ENCODE measurements at regions not wholly inside any gene's neighbourhood (a gene's known extent, or its start where the extent isn't known, plus 50 kb on each side); places are given as distances from the start of the nearest gene placed in this dataset.

DNA sequence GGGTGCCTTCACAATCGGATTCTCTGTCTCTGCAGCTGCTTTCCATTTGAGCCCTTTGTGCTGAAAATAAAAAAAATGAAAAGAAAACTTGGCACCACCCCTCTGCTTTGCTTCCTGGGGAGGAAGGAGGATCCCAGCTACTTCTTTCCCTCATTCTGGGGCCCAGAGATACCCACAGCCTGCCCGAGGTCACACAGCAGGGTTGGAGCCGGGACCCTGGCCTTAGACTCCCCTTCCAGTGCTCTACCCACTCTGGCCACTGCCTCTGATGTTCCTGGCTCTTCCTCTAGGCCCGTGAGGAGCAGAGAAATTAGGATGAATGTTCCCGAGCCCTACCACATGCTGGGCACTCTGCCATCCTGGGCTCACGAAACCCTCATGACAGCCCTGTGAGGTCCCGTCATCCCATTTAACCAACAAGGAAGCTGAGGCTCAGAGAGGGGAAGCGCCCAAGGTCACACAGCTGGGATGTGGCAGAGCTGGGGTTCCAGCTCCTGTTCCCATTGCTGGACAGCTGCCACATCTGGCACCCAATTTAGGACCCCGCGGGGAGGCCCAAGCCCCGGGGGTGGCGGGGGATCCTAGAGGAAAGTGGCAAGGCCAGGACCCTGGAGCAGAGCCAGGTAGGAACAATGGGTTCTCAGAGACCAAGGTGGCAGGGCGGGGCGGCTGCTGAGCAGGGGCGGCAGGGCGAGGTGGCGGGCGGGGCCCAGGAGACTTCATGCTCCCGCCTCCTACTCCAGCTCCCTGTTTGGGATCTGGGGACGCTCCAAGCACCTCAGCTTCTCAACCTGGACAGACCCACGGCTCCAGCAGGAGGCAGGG is 76.6 kb downstream of the CEBPB start:
- no peaks in the 10 kb centered on the region for H3K36me3 ChIP-seq
- no peak overlapping the region for H3K27ac ChIP-seq
- TF ChIP-seq Cebpa-rat (IDR thresholded peaks at IDR 0.05): no peak
- H3K4me1 ChIP-seq: peaks cover 31% of the 10 kb centered on the region
- H3K9me3 ChIP-seq: no peaks in the 10 kb centered on the region
- H3K4me3 ChIP-seq: no peak overlapping the region
- 0 out of 2 replicates have a peak, but pooled peaks cover 9% of the 10 kb centered on the region for H3K27me3 ChIP-seq
- peaks cover 8% of the 10 kb centered on the region; the same call in 1 of the 2 replicates for H4K20me1 ChIP-seq
- no peak overlapping the region for H3K4me2 ChIP-seq
- H3K9ac ChIP-seq: no peak overlapping the region

- no peak overlapping the region for H3K4me2 ChIP-seq
- peaks cover 8% of the 10 kb centered on the region; the same call in 1 of the 2 replicates for H4K20me1 ChIP-seq
- H3K9ac ChIP-seq: no peak overlapping the region
- peaks cover 37% of the 10 kb centered on the region for H3K4me1 ChIP-seq
- H3K27ac ChIP-seq: no peak overlapping the region
- 0 out of 2 replicates have a peak, but pooled peaks cover 9% of the 10 kb centered on the region for H3K27me3 ChIP-seq
- H3K36me3 ChIP-seq: no peaks in the 10 kb centered on the region
- no peak for TF ChIP-seq Cebpa-rat (IDR thresholded peaks at IDR 0.05)
- no peak overlapping the region for H3K4me3 ChIP-seq
- H3K9me3 ChIP-seq: no peaks in the 10 kb centered on the region
Observed at GRCh38 chr20:50267866-50268219, 77.2 kb downstream of the CEBPB start.

DNA sequence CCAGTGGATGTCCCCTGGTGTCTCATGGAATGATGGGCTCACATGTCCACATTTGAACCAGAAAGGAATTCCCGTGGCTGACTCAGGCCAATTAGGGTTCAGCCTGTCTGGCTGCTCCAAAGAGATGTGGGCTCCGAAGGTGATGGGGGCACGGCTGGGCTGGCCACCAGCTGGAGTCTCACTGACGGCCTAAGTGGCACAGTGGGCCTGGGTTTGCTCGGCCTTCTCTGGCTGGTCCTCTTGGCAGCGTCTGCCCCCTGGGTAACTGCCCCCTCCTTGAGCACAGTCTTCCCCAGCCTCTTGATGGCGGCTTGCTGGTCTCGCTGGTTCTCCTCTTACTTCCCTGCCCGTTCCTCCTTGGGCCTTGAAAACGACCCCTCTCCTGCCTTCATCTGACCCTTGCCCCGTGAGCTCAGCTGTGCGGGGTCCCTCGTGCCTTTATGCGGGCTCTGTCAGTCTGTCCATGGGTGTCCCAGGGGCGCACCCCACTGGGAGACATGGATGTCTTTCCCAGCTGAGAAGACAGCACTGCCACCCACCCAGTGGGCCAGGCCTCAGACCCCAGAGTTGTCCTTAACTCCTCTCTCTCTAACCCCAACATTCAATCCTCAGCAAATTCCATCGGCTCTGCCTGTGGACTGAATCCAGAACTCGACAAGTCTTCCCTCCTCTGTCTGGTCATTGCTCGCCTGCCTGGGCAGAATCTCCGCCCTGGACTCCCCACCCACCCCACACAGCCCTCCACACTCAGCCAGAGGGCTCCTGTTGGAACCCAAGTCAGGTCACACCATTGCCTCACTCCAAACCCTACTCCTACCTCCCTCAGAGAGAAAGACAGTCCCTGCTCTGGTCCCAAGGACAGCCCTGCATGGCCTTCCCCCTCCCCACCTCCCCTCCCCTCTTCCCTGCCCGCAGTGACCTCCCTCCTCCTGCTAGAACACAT is 78.7 kb downstream of the CEBPB start:
- no peak overlapping the region for H3K27ac ChIP-seq
- no peaks in the 10 kb centered on the region for H3K9me3 ChIP-seq
- no peak overlapping the region for H3K4me3 ChIP-seq
- peaks cover 50% of the 10 kb centered on the region for H3K4me1 ChIP-seq
- peaks cover 8% of the 10 kb centered on the region; the same call in 1 of the 2 replicates for H4K20me1 ChIP-seq
- 0 out of 2 replicates have a peak, but pooled peaks cover 9% of the 10 kb centered on the region for H3K27me3 ChIP-seq
- no peak overlapping the region for H3K4me2 ChIP-seq
- TF ChIP-seq Cebpa-rat (IDR thresholded peaks at IDR 0.05): no peak
- no peak overlapping the region for H3K9ac ChIP-seq
- H3K36me3 ChIP-seq: no peaks in the 10 kb centered on the region

- H3K9me3 ChIP-seq: no peaks in the 10 kb centered on the region
- TF ChIP-seq Cebpa-rat (IDR thresholded peaks at IDR 0.05): no peak
- H3K4me1 ChIP-seq: peaks cover 54% of the 10 kb centered on the region
- H3K27me3 ChIP-seq: 0 out of 2 replicates have a peak, but pooled peaks cover 9% of the 10 kb centered on the region
- H3K4me2 ChIP-seq: peak overlapping the region; percentile 89
- H3K36me3 ChIP-seq: no peaks in the 10 kb centered on the region
- no peak overlapping the region for H3K4me3 ChIP-seq
- no peak overlapping the region for H3K9ac ChIP-seq
- peaks cover 8% of the 10 kb centered on the region; the same call in 1 of the 2 replicates for H4K20me1 ChIP-seq
- no peak overlapping the region for H3K27ac ChIP-seq
Observed at GRCh38 chr20:50270034-50270395, 79.4 kb downstream of the CEBPB start.

DNA sequence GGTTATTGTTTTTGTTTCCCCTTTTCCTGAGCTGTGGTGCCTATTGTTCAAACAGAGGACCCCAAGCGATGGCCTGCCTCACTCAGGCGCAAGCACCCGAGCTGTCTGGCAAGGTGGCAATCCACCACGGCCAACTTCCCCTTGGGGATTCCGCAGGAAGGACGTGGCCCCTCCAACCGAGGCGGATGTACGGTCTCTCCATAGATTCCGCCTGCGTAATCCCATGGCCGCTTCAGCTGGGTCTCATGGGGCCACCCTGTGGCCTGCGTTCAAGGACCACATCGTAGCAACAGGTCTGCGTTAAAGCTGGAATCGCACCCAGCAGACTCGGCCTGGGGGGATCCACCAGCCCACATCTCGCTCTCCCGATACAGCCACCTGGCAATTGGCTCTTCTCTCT is 79.9 kb downstream of the CEBPB start:
- peak overlapping the region; percentile 41 for H3K4me3 ChIP-seq
- H3K9ac ChIP-seq: no peak overlapping the region
- no peaks in the 10 kb centered on the region for H3K9me3 ChIP-seq
- no peak overlapping the region for H3K27ac ChIP-seq
- peaks cover 8% of the 10 kb centered on the region; the same call in 1 of the 2 replicates for H4K20me1 ChIP-seq
- H3K27me3 ChIP-seq: 0 out of 2 replicates have a peak, but pooled peaks cover 9% of the 10 kb centered on the region
- no peaks in the 10 kb centered on the region for H3K36me3 ChIP-seq
- TF ChIP-seq Cebpa-rat (IDR thresholded peaks at IDR 0.05): no peak
- peaks cover 59% of the 10 kb centered on the region for H3K4me1 ChIP-seq
- peak overlapping the region; percentile 89 for H3K4me2 ChIP-seq

- Histone ChIP-seq H4K20me1 (peaks cover 8% of the 10 kb centered on the region; the same call in 1 of the 2 replicates), H3K9ac (no peak overlapping the region), H3K27ac (no peak overlapping the region), H3K9me3 (no peaks in the 10 kb centered on the region), H3K4me1 (peaks cover 62% of the 10 kb centered on the region), H3K27me3 (0 out of 2 replicates have a peak, but pooled peaks cover 9% of the 10 kb centered on the region), H3K4me2 (peak overlapping the region; percentile 89), H3K4me3 (peak overlapping the region; percentile 41; the same call in 1 of the 2 replicates), H3K36me3 (no peaks in the 10 kb centered on the region)
- no peak for TF ChIP-seq Cebpa-rat (IDR thresholded peaks at IDR 0.05)
Observed at GRCh38 chr20:50271176-50271575, 80.5 kb downstream of the CEBPB start.

DNA sequence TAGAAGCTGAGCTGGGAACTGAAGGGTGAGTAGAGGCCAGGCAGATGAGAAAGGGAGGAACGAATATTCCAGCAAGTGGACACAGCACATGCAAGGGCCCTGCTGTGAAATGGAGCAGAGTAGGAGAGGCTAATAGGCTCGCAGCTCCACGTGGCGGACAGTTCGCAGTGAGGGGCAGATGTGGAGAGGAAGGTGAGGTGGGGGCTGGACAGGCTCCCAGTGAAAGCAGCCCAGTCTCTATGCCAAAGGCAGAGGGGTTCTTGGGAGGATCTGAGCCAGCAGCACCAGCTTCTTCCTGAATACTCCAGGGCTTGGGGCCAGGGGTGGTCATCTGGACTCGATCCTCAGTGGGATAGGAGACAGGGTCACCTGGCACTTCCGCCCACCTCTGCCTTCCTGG is 81.0 kb downstream of the CEBPB start:
- Histone ChIP-seq H3K9ac (no peak overlapping the region), H3K4me3 (no peak overlapping the region), H3K27ac (no peak overlapping the region), H3K4me1 (peaks cover 62% of the 10 kb centered on the region), H3K36me3 (no peaks in the 10 kb centered on the region), H3K9me3 (no peaks in the 10 kb centered on the region), H4K20me1 (peaks cover 8% of the 10 kb centered on the region; the same call in 1 of the 2 replicates), H3K27me3 (0 out of 2 replicates have a peak, but pooled peaks cover 9% of the 10 kb centered on the region), H3K4me2 (peak overlapping the region; percentile 89)
- no peak for TF ChIP-seq Cebpa-rat (IDR thresholded peaks at IDR 0.05)

DNA sequence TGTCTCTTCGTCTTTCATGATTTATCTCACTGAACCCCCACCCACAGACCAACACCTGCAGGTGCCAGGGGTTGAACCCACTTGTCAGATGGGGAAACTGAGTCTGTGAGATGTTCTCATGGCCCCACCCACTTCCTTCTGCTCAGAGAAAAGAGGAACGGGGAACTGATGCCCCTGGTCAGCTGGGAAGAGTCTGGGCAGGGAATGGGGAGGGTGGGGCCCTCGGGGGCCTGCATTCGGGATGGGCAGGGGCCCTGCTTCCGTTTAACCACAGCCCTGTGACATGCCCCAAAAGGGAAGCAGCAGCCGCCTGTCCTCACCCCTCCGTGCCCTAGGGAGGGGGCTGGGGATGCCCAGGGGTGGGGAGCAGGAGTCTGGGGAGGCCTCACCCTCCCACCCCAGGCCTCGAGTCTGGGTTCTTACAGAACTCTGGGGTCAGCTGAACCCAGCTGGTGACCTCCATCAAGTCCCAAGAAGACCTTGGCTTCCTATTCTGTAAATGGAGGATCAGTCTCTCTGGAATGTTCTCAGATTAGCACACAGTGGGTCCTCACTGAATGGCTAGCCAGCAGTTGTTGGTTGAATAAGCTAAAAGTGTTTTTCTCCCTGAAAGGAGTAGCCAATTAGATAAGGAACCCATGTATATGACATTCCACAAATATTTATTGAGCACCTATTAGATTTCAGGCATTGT is 81.5 kb downstream of the CEBPB start:
- peaks cover 8% of the 10 kb centered on the region; the same call in 1 of the 2 replicates for H4K20me1 ChIP-seq
- peak overlapping the region; percentile 89 for H3K4me2 ChIP-seq
- H3K9ac ChIP-seq: no peak overlapping the region
- TF ChIP-seq Cebpa-rat (IDR thresholded peaks at IDR 0.05): no peak
- H3K4me1 ChIP-seq: peaks cover 57% of the 10 kb centered on the region
- no peak overlapping the region for H3K4me3 ChIP-seq
- no peaks in the 10 kb centered on the region for H3K9me3 ChIP-seq
- H3K27ac ChIP-seq: no peak overlapping the region
- no peaks in the 10 kb centered on the region for H3K36me3 ChIP-seq
- H3K27me3 ChIP-seq: 0 out of 2 replicates have a peak, but pooled peaks cover 9% of the 10 kb centered on the region
